ENCODE measurements at regions not wholly inside any gene's neighbourhood (a gene's known extent, or its start where the extent isn't known, plus 50 kb on each side); places are given as distances from the start of the nearest gene placed in this dataset.

GRCh38 chr5:27722337-27722736 lies 684.0 kb upstream of the CDH9 start:
- TF ChIP-seq CTCF (IDR thresholded peaks at IDR 0.05): no peak
- H3K4me1 Mint-ChIP-seq (ENCODE audit: low read depth): no peaks in the 10 kb centered on the region
- H3K27ac Mint-ChIP-seq: no peak overlapping the region
- no peak overlapping the region for H3K4me3 Mint-ChIP-seq
- H3K36me3 Mint-ChIP-seq (ENCODE audit: low read depth): no peaks in the 10 kb centered on the region
- no peaks in the 10 kb centered on the region for H3K27me3 Mint-ChIP-seq (ENCODE audit: insufficient read depth)
- DNase-seq: no peak
- H3K9me3 Mint-ChIP-seq: 0 out of 2 replicates have a peak, but pooled peaks cover 4% of the 10 kb centered on the region

GRCh38 chr5:27708534-27708933 lies 670.1 kb upstream of the CDH9 start:
- Mint-ChIP-seq H3K4me3 (no peak overlapping the region), H3K9me3 (peaks cover 7% of the 10 kb centered on the region)

GRCh38 chr5:27706832-27707231 lies 668.4 kb upstream of the CDH9 start:
- Mint-ChIP-seq H3K9me3 (peaks cover 20% of the 10 kb centered on the region), H3K36me3 (ENCODE audit: low read depth) (no peaks in the 10 kb centered on the region), H3K27me3 (ENCODE audit: insufficient read depth) (no peaks in the 10 kb centered on the region), H3K4me1 (ENCODE audit: low read depth) (no peaks in the 10 kb centered on the region), H3K27ac (no peak overlapping the region), H3K4me3 (no peak overlapping the region)
- no peak for TF ChIP-seq CTCF (IDR thresholded peaks at IDR 0.05)
- no peak for DNase-seq

More at GRCh38 chr5:27708534-27708933, 670.1 kb upstream of the CDH9 start:
- TF ChIP-seq CTCF (IDR thresholded peaks at IDR 0.05): no peak
- DNase-seq: no peak
- H3K27me3 Mint-ChIP-seq (ENCODE audit: insufficient read depth): no peaks in the 10 kb centered on the region
- H3K4me1 Mint-ChIP-seq (ENCODE audit: low read depth): no peaks in the 10 kb centered on the region
- H3K27ac Mint-ChIP-seq: no peak overlapping the region
- no peaks in the 10 kb centered on the region for H3K36me3 Mint-ChIP-seq (ENCODE audit: low read depth)

GRCh38 chr5:27705661-27706060 lies 667.3 kb upstream of the CDH9 start:
- no peaks in the 10 kb centered on the region for H3K36me3 Mint-ChIP-seq (ENCODE audit: low read depth)
- no peak for TF ChIP-seq CTCF (IDR thresholded peaks at IDR 0.05)

GRCh38 chr5:27701931-27702903 lies 663.8 kb upstream of the CDH9 start:
- no peak overlapping the region for H3K27ac Mint-ChIP-seq
- H3K27me3 Mint-ChIP-seq (ENCODE audit: insufficient read depth): no peaks in the 10 kb centered on the region
- DNase-seq: no peak
- peaks cover 21% of the 10 kb centered on the region for H3K9me3 Mint-ChIP-seq
- no peaks in the 10 kb centered on the region for H3K4me1 Mint-ChIP-seq (ENCODE audit: low read depth)
- TF ChIP-seq CTCF (IDR thresholded peaks at IDR 0.05): no peak
- no peak overlapping the region for H3K4me3 Mint-ChIP-seq
- no peaks in the 10 kb centered on the region for H3K36me3 Mint-ChIP-seq (ENCODE audit: low read depth)

More at GRCh38 chr5:27705661-27706060, 667.3 kb upstream of the CDH9 start:
- peaks cover 22% of the 10 kb centered on the region for H3K9me3 Mint-ChIP-seq
- no peaks in the 10 kb centered on the region for H3K27me3 Mint-ChIP-seq (ENCODE audit: insufficient read depth)
- DNase-seq: no peak
- H3K4me3 Mint-ChIP-seq: no peak overlapping the region
- H3K27ac Mint-ChIP-seq: no peak overlapping the region
- no peaks in the 10 kb centered on the region for H3K4me1 Mint-ChIP-seq (ENCODE audit: low read depth)
